MCF 10A (cell line): ENCODE measurements at regions not wholly inside any gene's neighbourhood (a gene's known extent, or its start where the extent isn't known, plus 50 kb on each side); places are given as distances from the start of the nearest gene placed in this dataset.

Source experiments
- BruUV-seq: library from RNA; stranded (reverse); fragments of 400-500 nt; replicated peaks from 2 replicates; lab custom pipeline; 2021; lab: Mats Ljungman, UMichigan
- CTCF ChIA-PET: fragments of 300-600 bp; sonication (Branson Sonifier 250); formaldehyde crosslinking; extraction: SDS; loops from one replicate; lab custom pipeline; 2021; ENCODE audit warnings: antibody characterized with exemption, inconsistent platforms; lab: Yijun Ruan, JAX
- POLR2A ChIA-PET: fragments of 300-600, 350-650 bp; sonication (Branson Sonifier 250); formaldehyde crosslinking; extraction: SDS; loops from one replicate; lab custom pipeline; 2020; ENCODE audit warnings: antibody characterized with exemption, inconsistent platforms; lab: Yijun Ruan, JAX
- DNase-seq: peaks from one replicate; pipeline ENCODE4 v3.0.0-alpha.2; 2018; ENCODE audit not compliant: unreplicated experiment
- H3K27ac Mint-ChIP-seq: one replicate; pipeline ENCODE4 v1.8.0; 2022; ENCODE audit warnings: mild to moderate bottlenecking, low read depth, mixed read lengths; ENCODE audit not compliant: unreplicated experiment
- H3K27me3 Mint-ChIP-seq: one replicate; pipeline ENCODE4 v1.8.0; 2022; ENCODE audit warnings: mixed read lengths; ENCODE audit not compliant: insufficient read depth, unreplicated experiment
- H3K36me3 Mint-ChIP-seq: one replicate; pipeline ENCODE4 v1.8.0; 2022; ENCODE audit warnings: mild to moderate bottlenecking, moderate library complexity, mixed read lengths; ENCODE audit not compliant: insufficient read depth, unreplicated experiment
- H3K4me1 Mint-ChIP-seq: one replicate; pipeline ENCODE4 v1.8.0; 2022; ENCODE audit warnings: mixed read lengths; ENCODE audit not compliant: insufficient read depth, unreplicated experiment
- H3K4me3 Mint-ChIP-seq: one replicate; pipeline ENCODE4 v1.8.0; 2022; ENCODE audit warnings: mild to moderate bottlenecking, moderate library complexity, mixed read lengths; ENCODE audit not compliant: unreplicated experiment
- H3K9me3 Mint-ChIP-seq: one replicate; pipeline ENCODE4 v1.8.0; 2022; ENCODE audit warnings: mixed read lengths; ENCODE audit not compliant: unreplicated experiment
- CTCF ChIP-seq: fragments of 200-600 bp; IDR thresholded peaks from one replicate; pipeline ENCODE4 v1.8.0; 2022; ENCODE audit warnings: antibody characterized with exemption, mild to moderate bottlenecking; ENCODE audit not compliant: unreplicated experiment
- intact Hi-C: fragments of 100-400 bp; cut with micrococcal nuclease; formaldehyde crosslinking; loops from 2 replicates; pipeline ENCODE4 v1.14.1; 2022

GRCh38 chr7:52669031-52669430 is 366.4 kb upstream of the POM121L12 start:
- ChIA-PET POLR2A (no interaction called here), CTCF (no interaction called here)

GRCh38 chr7:52668435-52668834 is 367.0 kb upstream of the POM121L12 start:
- DNase-seq: no peak
- BruUV-seq: no TSS peak
- Mint-ChIP-seq H3K9me3 (no peaks in the 10 kb centered on the region), H3K27ac (no peak overlapping the region), H3K27me3 (peaks cover 13% of the 10 kb centered on the region), H3K4me3 (no peak overlapping the region), H3K36me3 (no peaks in the 10 kb centered on the region), H3K4me1 (no peaks in the 10 kb centered on the region)
- CTCF ChIA-PET: no interaction called here
- POLR2A ChIA-PET: no interaction called here
- TF ChIP-seq CTCF: no peak
- intact Hi-C loops: no loop called here

More at GRCh38 chr7:52669031-52669430, 366.4 kb upstream of the POM121L12 start:
- no peaks in the 10 kb centered on the region for H3K9me3 Mint-ChIP-seq
- TF ChIP-seq CTCF: no peak
- H3K4me3 Mint-ChIP-seq: no peak overlapping the region
- BruUV-seq: no TSS peak
- peaks cover 10% of the 10 kb centered on the region for H3K27me3 Mint-ChIP-seq
- intact Hi-C loops: no loop called here
- no peaks in the 10 kb centered on the region for H3K36me3 Mint-ChIP-seq
- no peak for DNase-seq
- H3K4me1 Mint-ChIP-seq: no peaks in the 10 kb centered on the region
- no peak overlapping the region for H3K27ac Mint-ChIP-seq

- no TSS peak for BruUV-seq
- Mint-ChIP-seq H3K9me3 (peaks cover 8% of the 10 kb centered on the region), H3K4me1 (no peaks in the 10 kb centered on the region), H3K27ac (no peak overlapping the region), H3K36me3 (no peaks in the 10 kb centered on the region), H3K4me3 (no peak overlapping the region), H3K27me3 (peaks cover 27% of the 10 kb centered on the region)
- ChIA-PET POLR2A (no interaction called here), CTCF (no interaction called here)
- no peak for DNase-seq
- intact Hi-C loops: no loop called here
- TF ChIP-seq CTCF: no peak
Observed at GRCh38 chr7:52659178-52659577, 376.3 kb upstream of the POM121L12 start.

- no peaks in the 10 kb centered on the region for H3K4me1 Mint-ChIP-seq
- intact Hi-C loops: no loop called here
- H3K4me3 Mint-ChIP-seq: no peak overlapping the region
- no peak overlapping the region for H3K27ac Mint-ChIP-seq
- ChIA-PET POLR2A (no interaction called here), CTCF (no interaction called here)
- TF ChIP-seq CTCF: no peak
- H3K27me3 Mint-ChIP-seq: peaks cover 11% of the 10 kb centered on the region
- H3K36me3 Mint-ChIP-seq: no peaks in the 10 kb centered on the region
- BruUV-seq: no TSS peak
- no peak for DNase-seq
- peaks cover 8% of the 10 kb centered on the region for H3K9me3 Mint-ChIP-seq
Observed at GRCh38 chr7:52656098-52656497, 379.3 kb upstream of the POM121L12 start.
